HCT116 (cell line): ENCODE measurements at regions not wholly inside any gene's neighbourhood (a gene's known extent, or its start where the extent isn't known, plus 50 kb on each side); places are given as distances from the start of the nearest gene placed in this dataset.

Experiments
- ATAC-seq: fragments of 200-7000 bp; cut with Tn5 transposase; 2 replicates; pipeline ENCODE4 v1.9.1; 2020; ENCODE audit warnings: mild to moderate bottlenecking, moderate library complexity
- BruUV-seq: library from RNA; stranded (reverse); fragments of 400-500 nt; replicated peaks from 2 replicates; lab custom pipeline; 2021; lab: Mats Ljungman, UMichigan
- CTCF ChIA-PET: fragments of 300-600 bp; sonication (Branson Sonifier 250); formaldehyde crosslinking; loops from one replicate; lab custom pipeline; 2021; ENCODE audit warnings: antibody characterized with exemption; lab: Charles Lee
- POLR2A ChIA-PET: fragments of 300-600, 350-600 bp; sonication (Branson Sonifier 250); formaldehyde crosslinking; loops from one replicate; lab custom pipeline; 2021; ENCODE audit warnings: antibody characterized with exemption; lab: Charles Lee
- RAD21 ChIA-PET, 2 experiments: fragments of 300-600 bp; sonication (Branson Sonifier 250); formaldehyde crosslinking; loops; one replicate each; lab custom pipeline; 2023; ENCODE audit warnings: low total read pairs in 2 of 2; ENCODE audit not compliant: uncharacterized antibody in 2 of 2, unreplicated experiment in 2 of 2, low non-redundant PET in 1 of 2; lab: Charles Lee
- DNase-seq: peaks from one replicate; pipeline ENCODE4 v3.0.0-alpha.2; 2010; ENCODE audit warnings: low read depth, low spot score
- H2AFZ ChIP-seq: fragments of 200-600 bp; shearing (Covaris generic), sonication (generic); 2 replicates; pipeline ENCODE4 v1.6.1; 2017; ENCODE audit warnings: low read depth, mixed run types, mixed read lengths, antibody characterized with exemption, low read length; ENCODE audit not compliant: poor library complexity, severe bottlenecking
- H3K27ac ChIP-seq: 2 replicates; pipeline ENCODE4 v1.5.1; 2012; ENCODE audit warnings: low read depth, low read length
- H3K27me3 ChIP-seq: fragments of 200-600 bp; sonication (generic); 2 replicates; pipeline ENCODE4 v1.6.1; 2016; ENCODE audit warnings: mixed run types, low read length, mixed read lengths; ENCODE audit not compliant: insufficient read depth
- H3K36me3 ChIP-seq, 2 experiments: fragments of 200-500 bp in 1 of 2; fragments of 200-600 bp in 1 of 2; sonication (Bioruptor generic) in 1 of 2; sonication (generic) in 1 of 2; 2 replicates each; pipeline versions ENCODE4 v1.5.1 to v1.6.1; 2014 to 2016; ENCODE audit warnings: low read length in 2 of 2, inconsistent platforms in 1 of 2, mixed read lengths in 1 of 2, mixed run types in 1 of 2; ENCODE audit not compliant: insufficient read depth in 2 of 2, control insufficient read depth in 1 of 2
- H3K4me1 ChIP-seq, 2 experiments: fragments of 200-600 bp in 1 of 2; sonication (generic) in 1 of 2; 2 replicates each; pipeline versions ENCODE4 v1.5.1 to v1.6.1; 2012 to 2017; ENCODE audit warnings: low read length in 2 of 2, inconsistent platforms in 1 of 2, mild to moderate bottlenecking in 1 of 2, mixed read lengths in 1 of 2, mixed run types in 1 of 2, moderate library complexity in 1 of 2; ENCODE audit not compliant: insufficient read depth in 2 of 2, control insufficient read depth in 1 of 2
- H3K4me2 ChIP-seq: fragments of 200-600 bp; sonication (generic); 2 replicates; pipeline ENCODE4 v1.6.1; 2017; ENCODE audit warnings: mixed run types, low read length, mixed read lengths
- H3K4me3 ChIP-seq, 2 experiments: fragments of 200-600 bp in 1 of 2; sonication (generic) in 1 of 2; replicated peaks in 1 of 2; 2 replicates each; pipeline ENCODE4 v1.5.1; 2011 to 2016; ENCODE audit warnings: low read length in 2 of 2, control low read depth in 1 of 2, low read depth in 1 of 2, mild to moderate bottlenecking in 1 of 2, mixed read lengths in 1 of 2, mixed run types in 1 of 2
- H3K79me2 ChIP-seq: fragments of 200-600 bp; sonication (generic); 2 replicates; pipeline ENCODE4 v1.6.1; 2017; ENCODE audit warnings: mild to moderate bottlenecking, mixed run types, low read length, moderate library complexity, mixed read lengths; ENCODE audit not compliant: insufficient read depth
- H3K9ac ChIP-seq: fragments of 200-600 bp; sonication (generic); 2 replicates; pipeline ENCODE4 v1.6.1; 2016; ENCODE audit warnings: low read length, mixed read lengths
- H3K9me2 ChIP-seq: fragments of 200-600 bp; sonication (generic), shearing (Covaris generic); 2 replicates; pipeline ENCODE4 v1.6.1; 2017; ENCODE audit warnings: mixed run types, mild to moderate bottlenecking, moderate library complexity; ENCODE audit not compliant: insufficient read depth
- H3K9me3 ChIP-seq, 2 experiments: fragments of 200-500 bp in 1 of 2; fragments of 200-600 bp in 1 of 2; sonication (Bioruptor generic) in 1 of 2; sonication (generic) in 1 of 2; 2 replicates each; pipeline ENCODE4 v1.6.1; 2014 to 2017; ENCODE audit warnings: low read length in 2 of 2, mixed read lengths in 2 of 2, inconsistent platforms in 1 of 2, low read depth in 1 of 2, mild to moderate bottlenecking in 1 of 2, mixed run types in 1 of 2, moderate library complexity in 1 of 2; ENCODE audit not compliant: control insufficient read depth in 1 of 2, insufficient read depth in 1 of 2
- H4K20me1 ChIP-seq: fragments of 200-600 bp; sonication (generic), shearing (Covaris generic); 2 replicates; pipeline ENCODE4 v1.6.1; 2017; ENCODE audit warnings: mixed run types, mild to moderate bottlenecking, moderate library complexity; ENCODE audit not compliant: insufficient read depth
- CBX3 ChIP-seq: IDR thresholded peaks from 2 replicates; pipeline ENCODE4 v1.6.1; 2012; ENCODE audit warnings: low read depth
- CEBPB ChIP-seq: IDR thresholded peaks from 2 replicates; pipeline ENCODE4 v1.6.1; 2012; ENCODE audit warnings: low read depth
- EGR1 ChIP-seq: IDR thresholded peaks from 2 replicates; pipeline ENCODE4 v1.6.1; 2012; ENCODE audit warnings: low read depth
- ELF1 ChIP-seq: IDR thresholded peaks from 2 replicates; pipeline ENCODE4 v1.6.1; 2012; ENCODE audit warnings: low read depth, borderline replicate concordance
- EZH2 ChIP-seq: fragments of 200-600 bp; sonication (generic); IDR thresholded peaks from 2 replicates; pipeline ENCODE4 v1.6.1; 2017; ENCODE audit warnings: antibody characterized with exemption, mixed run types
- EZH2phosphoT487 ChIP-seq: fragments of 200-600 bp; IDR thresholded peaks from 2 replicates; pipeline ENCODE4 v1.6.1; 2018; ENCODE audit warnings: antibody characterized with exemption, borderline replicate concordance
- FOSL1 ChIP-seq: IDR thresholded peaks from 2 replicates; pipeline ENCODE4 v1.6.1; 2012; ENCODE audit warnings: low read depth
- RAD21 ChIP-seq: IDR thresholded peaks from 2 replicates; pipeline ENCODE4 v1.6.1; 2012; ENCODE audit warnings: low read depth, mild to moderate bottlenecking
- REST ChIP-seq: IDR thresholded peaks from 2 replicates; pipeline ENCODE4 v1.6.1; 2012; ENCODE audit warnings: low read depth
- SIN3A ChIP-seq: IDR thresholded peaks from 2 replicates; pipeline ENCODE4 v1.6.1; 2012; ENCODE audit warnings: low read depth
- SRF ChIP-seq: IDR thresholded peaks from 2 replicates; pipeline ENCODE4 v1.6.1; 2012; ENCODE audit warnings: low read depth
- YY1 ChIP-seq: IDR thresholded peaks from 2 replicates; pipeline ENCODE4 v1.6.1; 2011; ENCODE audit warnings: low read length, low read depth, moderate library complexity, mild to moderate bottlenecking; ENCODE audit not compliant: insufficient replicate concordance; ENCODE audit errors: extremely low read depth
- ZBTB33 ChIP-seq: IDR thresholded peaks from 2 replicates; pipeline ENCODE4 v1.6.1; 2011; ENCODE audit warnings: mild to moderate bottlenecking, low read length, moderate library complexity; ENCODE audit not compliant: insufficient replicate concordance; ENCODE audit errors: extremely low read depth
- ZFX ChIP-seq: fragments of 450-650 bp; IDR thresholded peaks from 2 replicates; pipeline ENCODE4 v1.6.1; 2017
- intact Hi-C: fragments of 100-400 bp; cut with micrococcal nuclease; formaldehyde crosslinking; loops from 2 replicates; pipeline ENCODE4 v1.10.0; 2022
- TF ChIP-seq, protein P1 (sequence below), 3 experiments: fragments of 200-600 bp in 1 of 3; sonication (generic) in 1 of 3; IDR thresholded peaks in 2 of 3; conservative IDR thresholded peaks in 1 of 3; 2 replicates each; pipeline ENCODE4 v1.5.1; 2012 to 2017; ENCODE audit warnings: low read depth in 2 of 3, low read length in 2 of 3, antibody characterized with exemption in 1 of 3, borderline replicate concordance in 1 of 3, control low read depth in 1 of 3, mild to moderate bottlenecking in 1 of 3, mixed read lengths in 1 of 3, mixed run types in 1 of 3, moderate library complexity in 1 of 3; ENCODE audit not compliant: insufficient read depth in 1 of 3

GRCh38 chr7:93799750-93800357 is 90.7 kb downstream of the TFPI2 start:
- Histone ChIP-seq H3K36me3 (no peaks in the 10 kb centered on the region), H3K4me2 (no peak overlapping the region), H3K9me2 (no peaks in the 10 kb centered on the region), H3K27ac (no peak overlapping the region), H3K27me3 (no peaks in the 10 kb centered on the region), H3K79me2 (no peaks in the 10 kb centered on the region), H3K4me3 (no peak overlapping the region), H2AFZ (no peak overlapping the region), H4K20me1 (no peaks in the 10 kb centered on the region), H3K9ac (no peak overlapping the region), H3K9me3 (no peaks in the 10 kb centered on the region; a peak in 1 of 4 replicates), H3K4me1 (no peaks in the 10 kb centered on the region)
- ChIA-PET POLR2A (no interaction called here), RAD21 (no interaction called here), CTCF (interaction anchor here (1.0 kb wide), 3 partner anchors 14 to 637 kb away, joined by 3 to 4 read pairs (median 3); no protein-coding TSS in a partner anchor)
- no TSS peak for BruUV-seq
- DNase-seq (no peak), ATAC-seq (no peak; the same call in 1 of the 2 replicates)
- no peak for TF ChIP-seq SIN3A
- no peak for TF ChIP-seq ELF1
- no peak for TF ChIP-seq YY1
- TF ChIP-seq FOSL1, result no peak
- TF ChIP-seq RAD21, result peak; percentile 48
- TF ChIP-seq CEBPB, result no peak
- TF ChIP-seq EGR1, result no peak
- TF ChIP-seq, protein P1, sequence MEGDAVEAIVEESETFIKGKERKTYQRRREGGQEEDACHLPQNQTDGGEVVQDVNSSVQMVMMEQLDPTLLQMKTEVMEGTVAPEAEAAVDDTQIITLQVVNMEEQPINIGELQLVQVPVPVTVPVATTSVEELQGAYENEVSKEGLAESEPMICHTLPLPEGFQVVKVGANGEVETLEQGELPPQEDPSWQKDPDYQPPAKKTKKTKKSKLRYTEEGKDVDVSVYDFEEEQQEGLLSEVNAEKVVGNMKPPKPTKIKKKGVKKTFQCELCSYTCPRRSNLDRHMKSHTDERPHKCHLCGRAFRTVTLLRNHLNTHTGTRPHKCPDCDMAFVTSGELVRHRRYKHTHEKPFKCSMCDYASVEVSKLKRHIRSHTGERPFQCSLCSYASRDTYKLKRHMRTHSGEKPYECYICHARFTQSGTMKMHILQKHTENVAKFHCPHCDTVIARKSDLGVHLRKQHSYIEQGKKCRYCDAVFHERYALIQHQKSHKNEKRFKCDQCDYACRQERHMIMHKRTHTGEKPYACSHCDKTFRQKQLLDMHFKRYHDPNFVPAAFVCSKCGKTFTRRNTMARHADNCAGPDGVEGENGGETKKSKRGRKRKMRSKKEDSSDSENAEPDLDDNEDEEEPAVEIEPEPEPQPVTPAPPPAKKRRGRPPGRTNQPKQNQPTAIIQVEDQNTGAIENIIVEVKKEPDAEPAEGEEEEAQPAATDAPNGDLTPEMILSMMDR (IDR thresholded peaks at IDR 0.05 in 2 of 3, conservative IDR thresholded peaks at IDR 0.05 in 1 of 3; ENCODE audit: borderline replicate concordance in 1 of 3, insufficient read depth in 1 of 3, low read depth in 2 of 3, low read length in 2 of 3), result peak; percentile 22 to 61 (median 27); a peak in 4 of 6 replicates
- TF ChIP-seq ZBTB33, result no peak
- TF ChIP-seq CBX3, result no peak
- no peak for TF ChIP-seq SRF
- no peak for TF ChIP-seq REST
- no peak for TF ChIP-seq EZH2
- no peak for TF ChIP-seq ZFX
- no peak for TF ChIP-seq EZH2phosphoT487
- intact Hi-C loops, result loop anchor here (5.0 to 10.0 kb wide), 3 partner anchors 217 to 597 kb away; no protein-coding TSS in a partner anchor
